Fibroblast of villous mesenchyme (primary cell): ENCODE measurements at regions not wholly inside any gene's neighbourhood (a gene's known extent, or its start where the extent isn't known, plus 50 kb on each side); places are given as distances from the start of the nearest gene placed in this dataset.

ENCODE experiments used
- DNase-seq: peaks from one replicate; pipeline ENCODE4 v3.0.0-alpha.2; 2010; ENCODE audit warnings: low read depth
- H3K4me3 ChIP-seq: 2 replicates; pipeline ENCODE4 v1.5.1; 2011; ENCODE audit warnings: low read depth, mild to moderate bottlenecking, low read length
- TF ChIP-seq, protein P1 (sequence below): IDR thresholded peaks from 2 replicates; pipeline ENCODE4 v1.5.1; 2012; ENCODE audit warnings: low read depth, mild to moderate bottlenecking, low read length; ENCODE audit not compliant: insufficient read depth

DNA sequence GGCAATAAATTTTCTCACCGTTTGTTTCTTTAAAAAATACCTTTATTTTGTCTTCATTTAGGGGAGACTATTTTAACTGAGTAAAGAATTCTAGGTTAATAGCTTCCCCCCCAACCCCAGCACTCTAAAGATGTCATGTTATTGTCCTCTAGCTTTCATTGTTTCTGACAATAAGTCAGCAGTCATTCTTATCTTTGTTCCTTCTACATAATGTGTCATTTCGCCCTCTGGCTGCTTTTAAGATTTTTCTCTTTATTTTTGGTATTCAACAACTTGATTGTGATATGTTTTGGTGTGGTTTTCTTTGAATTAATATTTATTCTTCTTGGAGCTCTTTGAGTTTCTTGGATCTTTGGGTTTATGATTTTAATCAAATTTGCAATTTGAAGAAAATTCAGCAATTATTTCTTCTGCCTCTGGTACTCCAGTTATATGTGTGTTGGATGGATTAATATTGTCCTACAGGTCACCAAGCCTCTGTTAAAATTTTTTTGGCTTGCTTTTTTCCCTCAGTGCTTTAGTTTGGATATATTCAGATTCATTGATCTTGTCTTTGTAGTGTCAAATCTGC lies 64.6 kb upstream of the ELN start:
- TF ChIP-seq, protein P1, sequence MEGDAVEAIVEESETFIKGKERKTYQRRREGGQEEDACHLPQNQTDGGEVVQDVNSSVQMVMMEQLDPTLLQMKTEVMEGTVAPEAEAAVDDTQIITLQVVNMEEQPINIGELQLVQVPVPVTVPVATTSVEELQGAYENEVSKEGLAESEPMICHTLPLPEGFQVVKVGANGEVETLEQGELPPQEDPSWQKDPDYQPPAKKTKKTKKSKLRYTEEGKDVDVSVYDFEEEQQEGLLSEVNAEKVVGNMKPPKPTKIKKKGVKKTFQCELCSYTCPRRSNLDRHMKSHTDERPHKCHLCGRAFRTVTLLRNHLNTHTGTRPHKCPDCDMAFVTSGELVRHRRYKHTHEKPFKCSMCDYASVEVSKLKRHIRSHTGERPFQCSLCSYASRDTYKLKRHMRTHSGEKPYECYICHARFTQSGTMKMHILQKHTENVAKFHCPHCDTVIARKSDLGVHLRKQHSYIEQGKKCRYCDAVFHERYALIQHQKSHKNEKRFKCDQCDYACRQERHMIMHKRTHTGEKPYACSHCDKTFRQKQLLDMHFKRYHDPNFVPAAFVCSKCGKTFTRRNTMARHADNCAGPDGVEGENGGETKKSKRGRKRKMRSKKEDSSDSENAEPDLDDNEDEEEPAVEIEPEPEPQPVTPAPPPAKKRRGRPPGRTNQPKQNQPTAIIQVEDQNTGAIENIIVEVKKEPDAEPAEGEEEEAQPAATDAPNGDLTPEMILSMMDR, result no peak
- H3K4me3 ChIP-seq, result no peak overlapping the region
- no peak for DNase-seq

DNA sequence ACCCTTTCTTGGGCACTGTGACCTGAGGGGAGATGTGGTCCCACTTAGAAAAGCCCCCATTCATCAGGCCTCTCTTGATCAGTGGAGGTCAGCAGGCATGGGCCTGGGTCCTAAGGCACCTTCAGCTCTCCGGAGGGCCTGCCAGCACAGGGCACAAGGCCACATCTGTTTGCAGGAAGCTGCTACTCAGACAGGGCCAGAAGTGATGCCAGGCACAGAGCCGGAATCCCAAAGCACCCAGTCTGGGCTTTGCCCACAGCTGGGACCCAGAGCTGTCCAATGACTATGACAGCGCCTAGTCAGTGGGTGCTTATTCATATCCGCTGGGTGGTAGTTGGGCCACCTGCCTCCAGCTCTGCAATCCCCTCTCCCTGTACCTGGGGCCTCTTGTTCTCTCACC lies 63.2 kb upstream of the ELN start:
- TF ChIP-seq, protein P1, result no peak
- no peak for DNase-seq
- H3K4me3 ChIP-seq, result no peak overlapping the region

DNA sequence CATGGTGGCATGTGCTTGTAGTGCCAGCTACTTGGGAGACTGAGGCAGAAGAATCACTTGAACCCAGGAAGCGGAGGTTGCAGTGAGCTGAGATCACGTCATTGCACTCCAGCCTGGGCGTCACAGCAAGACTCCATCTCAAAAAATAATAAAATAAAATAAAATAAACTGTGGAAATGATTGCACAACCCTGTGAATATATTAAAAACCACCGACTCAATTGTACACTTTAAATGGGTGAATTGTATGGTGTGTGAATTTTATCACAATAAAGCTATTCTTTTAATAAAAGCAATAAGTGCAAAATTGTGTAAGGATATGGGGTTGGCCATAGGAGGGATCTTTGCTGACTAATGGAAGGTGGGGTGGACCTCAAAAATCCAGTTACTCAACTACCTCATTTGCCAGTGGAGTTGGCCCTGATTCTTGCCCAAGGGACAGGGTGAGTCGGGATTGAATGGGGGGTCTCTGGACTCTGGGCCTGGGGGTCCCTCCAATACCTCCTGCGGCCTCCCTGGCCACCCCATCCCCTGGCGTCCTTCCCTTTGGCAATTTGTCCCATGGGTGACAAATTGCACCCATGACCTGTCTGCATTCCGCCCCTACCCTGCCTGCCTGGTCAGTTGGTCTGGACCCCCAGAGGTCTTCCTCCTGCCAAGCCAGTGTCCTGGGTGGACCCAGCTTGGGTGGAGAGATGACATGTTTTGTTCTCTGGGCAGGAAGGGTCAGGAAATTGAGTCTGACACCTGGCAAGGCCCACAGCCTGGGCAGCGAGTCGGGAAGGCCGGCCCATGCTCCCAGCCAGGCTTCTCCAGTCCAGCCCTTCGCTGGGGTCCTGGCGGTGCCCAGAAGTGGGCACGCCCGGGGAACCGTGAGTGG lies 61.7 kb upstream of the ELN start:
- no peak for DNase-seq
- H3K4me3 ChIP-seq, result no peak overlapping the region

DNA sequence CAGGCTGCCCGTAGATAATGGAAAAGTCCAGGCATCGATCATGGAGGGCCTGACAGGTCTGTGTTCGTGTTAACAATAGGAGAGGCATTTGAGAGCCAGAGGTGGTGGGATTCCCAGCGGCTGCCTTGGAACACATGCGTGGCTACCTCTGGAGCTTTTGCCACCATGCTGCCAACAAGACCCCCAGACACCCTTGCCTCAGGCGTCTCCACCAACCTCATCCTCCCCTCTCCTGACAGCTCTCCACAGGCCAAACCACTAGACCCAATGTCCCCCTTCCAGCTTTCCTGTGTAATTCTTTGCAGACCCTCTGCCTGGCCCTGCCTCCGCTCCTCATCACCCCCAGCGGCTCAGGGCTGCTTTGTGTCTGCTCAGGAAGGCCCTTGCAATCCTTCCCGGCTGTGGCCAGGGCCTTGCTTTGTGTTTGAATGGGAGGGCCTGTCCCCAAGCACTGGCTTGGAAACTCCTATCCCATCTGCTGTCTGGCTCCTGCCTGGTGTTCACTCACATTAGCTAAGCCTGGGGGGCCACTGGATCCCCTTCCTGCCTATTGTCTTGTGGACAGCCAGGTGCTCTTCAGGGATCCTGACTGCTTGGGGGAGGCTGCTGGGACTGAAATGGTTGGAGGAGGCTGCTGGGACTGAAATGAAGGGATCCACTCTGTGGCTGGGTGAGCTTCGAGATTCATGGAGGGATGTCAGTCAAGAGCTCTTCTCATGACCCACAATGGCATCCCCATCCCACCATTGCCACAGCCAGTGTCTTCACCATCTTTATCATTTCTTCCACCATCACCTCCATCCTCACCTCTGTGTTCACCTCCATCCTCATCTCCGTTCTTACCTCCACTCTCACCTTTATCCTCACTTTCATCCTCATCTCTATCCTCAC lies 60.8 kb upstream of the ELN start:
- TF ChIP-seq, protein P1, result no peak
- no peak overlapping the region for H3K4me3 ChIP-seq
- DNase-seq, result no peak

More for the DNA sequence above, 61.7 kb upstream of the ELN start:
- TF ChIP-seq, protein P1, result no peak

DNA sequence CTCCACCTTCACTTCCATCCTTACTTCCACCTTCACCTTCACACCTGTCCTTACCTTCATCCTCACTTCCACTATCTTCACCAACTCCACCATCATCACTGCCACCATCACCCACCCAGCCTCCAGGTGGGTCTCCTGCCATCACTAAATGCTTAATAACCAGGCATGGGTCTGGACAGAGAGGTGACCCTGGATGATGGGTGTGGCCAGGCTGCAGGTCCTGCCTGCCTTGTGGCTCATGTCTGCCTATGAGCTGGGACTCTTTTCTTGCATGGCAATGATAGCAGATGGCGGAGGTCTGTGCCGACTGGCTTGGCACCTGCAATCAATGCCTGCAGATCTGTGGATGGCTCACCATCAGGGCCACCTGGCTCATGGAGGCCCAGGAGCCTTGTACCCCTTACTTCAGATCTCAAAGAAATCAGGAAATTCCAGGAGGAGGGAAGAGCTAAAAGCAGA lies 60.1 kb upstream of the ELN start:
- TF ChIP-seq, protein P1, result no peak
- no peak overlapping the region for H3K4me3 ChIP-seq
- no peak for DNase-seq

DNA sequence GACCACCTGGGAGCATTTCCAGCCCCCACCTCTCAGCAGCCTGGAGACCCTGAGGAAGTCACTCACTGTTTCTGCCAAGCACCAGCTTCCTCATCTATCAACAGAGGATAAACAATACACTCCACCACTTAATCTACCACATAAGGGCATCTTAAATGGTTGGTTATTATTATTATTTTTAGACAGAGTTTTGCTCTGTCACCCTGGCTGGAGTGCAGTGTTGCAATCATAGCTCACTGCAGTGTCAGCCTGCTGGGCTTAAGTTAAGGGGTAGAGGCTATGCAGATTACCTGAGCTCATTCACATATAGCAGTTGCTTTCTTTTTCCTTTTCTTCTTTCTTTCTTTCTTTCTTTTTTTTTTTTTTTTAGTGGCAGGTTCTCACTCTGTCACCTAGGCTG lies 59.5 kb upstream of the ELN start:
- no peak for DNase-seq
- H3K4me3 ChIP-seq, result no peak overlapping the region
- TF ChIP-seq, protein P1, result no peak
